ENCODE measurements at regions not wholly inside any gene's neighbourhood (a gene's known extent, or its start where the extent isn't known, plus 50 kb on each side); places are given as distances from the start of the nearest gene placed in this dataset.

GRCh38 chr2:226496273-226496550, 303.4 kb downstream of the IRS1 start:
- no peak overlapping the region for H3K4me3 ChIP-seq (replicated peaks; ENCODE audit: insufficient read depth, low read length)
- no peaks in the 10 kb centered on the region for H3K27me3 ChIP-seq (ENCODE audit: insufficient read depth, poor library complexity, severe bottlenecking)
- no peak for TF ChIP-seq GABPA (IDR thresholded peaks at IDR 0.05; ENCODE audit: low read depth)
- no peak for TF ChIP-seq POLR2AphosphoS5 (IDR thresholded peaks at IDR 0.05; ENCODE audit: low read depth)
- TF ChIP-seq SPI1 (IDR thresholded peaks at IDR 0.05; ENCODE audit: borderline replicate concordance, low read depth) = no peak
- TF ChIP-seq CTCF (IDR thresholded peaks at IDR 0.05; ENCODE audit: insufficient read depth, low read length) = no peak
- TF ChIP-seq REST (IDR thresholded peaks at IDR 0.05; ENCODE audit: insufficient replicate concordance, low read depth) = no peak
- DNase-seq (ENCODE audit: low read depth in 1 of 2, low spot score in 1 of 2) = no peak
- no peak overlapping the region for H3K27ac ChIP-seq (replicated peaks)

- no peaks in the 10 kb centered on the region for H3K27me3 ChIP-seq (ENCODE audit: insufficient read depth, poor library complexity, severe bottlenecking)
- no peak overlapping the region for H3K27ac ChIP-seq (replicated peaks)
- no peak for DNase-seq (ENCODE audit: low read depth in 1 of 2, low spot score in 1 of 2)
- TF ChIP-seq SPI1 (IDR thresholded peaks at IDR 0.05; ENCODE audit: borderline replicate concordance, low read depth) = no peak
- no peak for TF ChIP-seq POLR2AphosphoS5 (IDR thresholded peaks at IDR 0.05; ENCODE audit: low read depth)
- TF ChIP-seq CTCF (IDR thresholded peaks at IDR 0.05; ENCODE audit: insufficient read depth, low read length) = no peak
- no peak for TF ChIP-seq GABPA (IDR thresholded peaks at IDR 0.05; ENCODE audit: low read depth)
- TF ChIP-seq REST (IDR thresholded peaks at IDR 0.05; ENCODE audit: insufficient replicate concordance, low read depth) = no peak
- H3K4me3 ChIP-seq (replicated peaks; ENCODE audit: insufficient read depth, low read length) = no peak overlapping the region
These were observed 304.0 kb downstream of the IRS1 start for GRCh38 chr2:226495466-226496272.

GRCh38 chr2:226491112-226491511, 308.5 kb downstream of the IRS1 start:
- TF ChIP-seq GABPA (IDR thresholded peaks at IDR 0.05; ENCODE audit: low read depth) = no peak
- TF ChIP-seq SPI1 (IDR thresholded peaks at IDR 0.05; ENCODE audit: borderline replicate concordance, low read depth) = no peak
- TF ChIP-seq REST (IDR thresholded peaks at IDR 0.05; ENCODE audit: insufficient replicate concordance, low read depth) = no peak
- no peak for TF ChIP-seq POLR2AphosphoS5 (IDR thresholded peaks at IDR 0.05; ENCODE audit: low read depth)
- no peak for TF ChIP-seq CTCF (IDR thresholded peaks at IDR 0.05; ENCODE audit: insufficient read depth, low read length)
- no peak overlapping the region for H3K4me3 ChIP-seq (replicated peaks; ENCODE audit: insufficient read depth, low read length)
- H3K27me3 ChIP-seq (ENCODE audit: insufficient read depth, poor library complexity, severe bottlenecking) = no peaks in the 10 kb centered on the region
- no peak overlapping the region for H3K27ac ChIP-seq (replicated peaks)
- no peak for DNase-seq (ENCODE audit: low read depth in 1 of 2, low spot score in 1 of 2)
